GM23248 (cell line): ENCODE measurements at regions not wholly inside any gene's neighbourhood (a gene's known extent, or its start where the extent isn't known, plus 50 kb on each side); places are given as distances from the start of the nearest gene placed in this dataset.

Experiments
- EZH2 ChIP-seq: fragments of 200-600 bp; sonication (generic); IDR thresholded peaks from 2 replicates; pipeline ENCODE4 v1.6.1; 2018; ENCODE audit warnings: antibody characterized with exemption, mild to moderate bottlenecking; ENCODE audit not compliant: insufficient read depth, poor library complexity, severe bottlenecking
- EZH2phosphoT487 ChIP-seq: fragments of 200-600 bp; sonication (generic); IDR thresholded peaks from 2 replicates; pipeline ENCODE4 v1.6.1; 2018; ENCODE audit warnings: antibody characterized with exemption, moderate library complexity, mild to moderate bottlenecking, low read depth; ENCODE audit not compliant: insufficient read depth

GRCh38 chr11:104690241-104690640 lies 208.0 kb downstream of the CASP12 start:
- TF ChIP-seq EZH2phosphoT487: no peak
- no peak for TF ChIP-seq EZH2
